DND-41 (cell line): ENCODE measurements at regions not wholly inside any gene's neighbourhood (a gene's known extent, or its start where the extent isn't known, plus 50 kb on each side); places are given as distances from the start of the nearest gene placed in this dataset.

ENCODE experiments used
- ATAC-seq: fragments of 200-7000 bp; cut with Tn5 transposase; 3 replicates; pipeline ENCODE4 v1.9.1; 2021; ENCODE audit warnings: low read depth; ENCODE audit not compliant: insufficient read depth
- DNase-seq: peaks from one replicate; pipeline ENCODE4 v3.0.0-alpha.2; 2020
- H2AFZ ChIP-seq: 2 replicates; pipeline ENCODE4 v1.6.0; 2012; ENCODE audit warnings: low read depth, low read length
- H3K27ac ChIP-seq: 2 replicates; pipeline ENCODE4 v1.5.1; 2012; ENCODE audit warnings: low read length, inconsistent platforms
- H3K27me3 ChIP-seq: fragments of 200-600 bp; sonication (generic); 2 replicates; pipeline ENCODE4 v1.6.0; 2012; ENCODE audit warnings: low read length, mild to moderate bottlenecking, inconsistent platforms; ENCODE audit not compliant: insufficient read depth, poor library complexity
- H3K36me3 ChIP-seq: 2 replicates; pipeline ENCODE4 v1.5.1; 2012; ENCODE audit warnings: low read length, inconsistent platforms; ENCODE audit not compliant: insufficient read depth
- H3K4me1 ChIP-seq: 2 replicates; pipeline ENCODE4 v1.5.1; 2012; ENCODE audit warnings: mild to moderate bottlenecking, low read length; ENCODE audit not compliant: insufficient read depth
- H3K4me2 ChIP-seq: 2 replicates; pipeline ENCODE4 v1.6.0; 2012; ENCODE audit warnings: mild to moderate bottlenecking, moderate library complexity, low read length, inconsistent platforms; ENCODE audit not compliant: insufficient read depth
- H3K4me3 ChIP-seq, 2 experiments: fragments of 200-600 bp in 1 of 2; shearing (Covaris generic) in 1 of 2; 2 replicates each; pipeline ENCODE4 v1.5.1; 2012 to 2016; ENCODE audit warnings: inconsistent platforms in 2 of 2, low read length in 2 of 2, mild to moderate bottlenecking in 2 of 2, low read depth in 1 of 2, moderate library complexity in 1 of 2
- H3K79me2 ChIP-seq: 2 replicates; pipeline ENCODE4 v1.6.0; 2012; ENCODE audit warnings: low read length, inconsistent platforms; ENCODE audit not compliant: insufficient read depth
- H3K9ac ChIP-seq: 2 replicates; pipeline ENCODE4 v1.6.0; 2012; ENCODE audit warnings: low read depth, mild to moderate bottlenecking, inconsistent platforms, low read length, moderate library complexity
- H3K9me3 ChIP-seq: 2 replicates; pipeline ENCODE4 v1.5.1; 2012; ENCODE audit warnings: low read length, moderate library complexity, mild to moderate bottlenecking, inconsistent platforms; ENCODE audit not compliant: insufficient read depth, severe bottlenecking
- H4K20me1 ChIP-seq: 2 replicates; pipeline ENCODE4 v1.6.0; 2012; ENCODE audit warnings: low read length; ENCODE audit not compliant: insufficient read depth
- CTCF ChIP-seq: IDR thresholded peaks from 2 replicates; pipeline ENCODE4 v1.5.1; 2012; ENCODE audit warnings: borderline replicate concordance, low read length, moderate library complexity, mild to moderate bottlenecking; ENCODE audit not compliant: poor library complexity, severe bottlenecking; ENCODE audit errors: extremely low read depth
- EZH2 ChIP-seq: IDR thresholded peaks from 3 replicates; pipeline ENCODE4 v1.6.1; 2012; ENCODE audit warnings: borderline replicate concordance, low read depth, mild to moderate bottlenecking, moderate library complexity, low read length, inconsistent platforms; ENCODE audit not compliant: severe bottlenecking

GRCh38 chr11:47913529-47914244 lies 65.5 kb upstream of the NUP160 start:
- no peak for TF ChIP-seq EZH2
- no peak for TF ChIP-seq CTCF
- no peak for ATAC-seq
- H3K27ac ChIP-seq: no peak overlapping the region

GRCh38 chr11:47912843-47913437 lies 64.8 kb upstream of the NUP160 start:
- H3K4me1 ChIP-seq: peaks cover 9% of the 10 kb centered on the region
- ATAC-seq (no peak), DNase-seq (no peak)
- H2AFZ ChIP-seq: no peak overlapping the region
- no peak overlapping the region for H3K4me2 ChIP-seq
- no peaks in the 10 kb centered on the region for H3K9me3 ChIP-seq
- H3K27ac ChIP-seq: no peak overlapping the region
- H3K36me3 ChIP-seq: no peaks in the 10 kb centered on the region
- no peak overlapping the region for H3K9ac ChIP-seq
- H3K4me3 ChIP-seq: no peak overlapping the region
- H3K27me3 ChIP-seq: no peaks in the 10 kb centered on the region
- no peaks in the 10 kb centered on the region for H3K79me2 ChIP-seq
- TF ChIP-seq CTCF: no peak
- no peak for TF ChIP-seq EZH2
- no peaks in the 10 kb centered on the region for H4K20me1 ChIP-seq

More at GRCh38 chr11:47913529-47914244, 65.5 kb upstream of the NUP160 start:
- no peak for DNase-seq
- no peak overlapping the region for H3K4me3 ChIP-seq
- peaks cover 16% of the 10 kb centered on the region for H3K4me1 ChIP-seq
- no peak overlapping the region for H2AFZ ChIP-seq
- H3K9ac ChIP-seq: no peak overlapping the region
- no peaks in the 10 kb centered on the region for H4K20me1 ChIP-seq
- no peaks in the 10 kb centered on the region for H3K9me3 ChIP-seq
- no peaks in the 10 kb centered on the region for H3K27me3 ChIP-seq
- H3K36me3 ChIP-seq: no peaks in the 10 kb centered on the region
- no peaks in the 10 kb centered on the region for H3K79me2 ChIP-seq
- H3K4me2 ChIP-seq: no peak overlapping the region

GRCh38 chr11:47911149-47911548 lies 63.0 kb upstream of the NUP160 start:
- Histone ChIP-seq H3K4me2 (no peak overlapping the region), H3K27me3 (no peaks in the 10 kb centered on the region), H4K20me1 (no peaks in the 10 kb centered on the region), H3K27ac (no peak overlapping the region), H3K4me1 (no peaks in the 10 kb centered on the region), H3K79me2 (no peaks in the 10 kb centered on the region), H2AFZ (no peak overlapping the region), H3K9ac (no peak overlapping the region), H3K9me3 (no peaks in the 10 kb centered on the region), H3K4me3 (no peak overlapping the region), H3K36me3 (no peaks in the 10 kb centered on the region)
- no peak for TF ChIP-seq CTCF
- TF ChIP-seq EZH2: no peak
- ATAC-seq (no peak), DNase-seq (no peak)
